Colonic mucosa (tissue), 4 donors: ENCODE measurements at regions not wholly inside any gene's neighbourhood (a gene's known extent, or its start where the extent isn't known, plus 50 kb on each side); places are given as distances from the start of the nearest gene placed in this dataset.

Experiments
- DNase-seq: peaks from one replicate; pipeline ENCODE4 v3.0.0-alpha.2; 2020
- H3K27ac ChIP-seq: fragments of 200-600 bp; one replicate; pipeline ENCODE4 v1.8.0; 2021
- H3K27me3 ChIP-seq: fragments of 200-600 bp; one replicate; pipeline ENCODE4 v1.8.0; 2021
- H3K36me3 ChIP-seq: fragments of 200-600 bp; one replicate; pipeline ENCODE4 v1.8.0; 2021
- H3K4me1 ChIP-seq: fragments of 200-600 bp; one replicate; pipeline ENCODE4 v1.8.0; 2021; ENCODE audit warnings: mild to moderate bottlenecking
- H3K4me3 ChIP-seq: fragments of 200-600 bp; one replicate; pipeline ENCODE4 v1.8.0; 2021
- H3K9ac ChIP-seq, 2 donors: one replicate each; pipeline ENCODE4 v1.7.0; 2013; ENCODE audit warnings: control low read depth in 2 of 2, low read depth in 2 of 2, low read length in 2 of 2
- H3K9me3 ChIP-seq: fragments of 200-600 bp; one replicate; pipeline ENCODE4 v1.8.0; 2021
- CTCF ChIP-seq: fragments of 200-600 bp; IDR thresholded peaks from one replicate; pipeline ENCODE4 v1.8.0; 2022; ENCODE audit warnings: antibody characterized with exemption, mild to moderate bottlenecking
- intact Hi-C: fragments of 100-400 bp; cut with DNase I; formaldehyde crosslinking; loops from one replicate; pipeline ENCODE4 v1.14.1; 2022
- donor health status: healthy.
- donor health status: DM: no; HTN: no; CAD: no.
- donor health status: DM: no; HTN: no; CAD: no.

- intact Hi-C loops, result no loop called here
- no peaks in the 10 kb centered on the region for H3K36me3 ChIP-seq
- H3K9ac ChIP-seq, result no peak overlapping the region
- no peak overlapping the region for H3K27ac ChIP-seq
- H3K27me3 ChIP-seq, result no peaks in the 10 kb centered on the region
- no peaks in the 10 kb centered on the region for H3K4me1 ChIP-seq
- no peak for DNase-seq
- TF ChIP-seq CTCF, result no peak
- H3K4me3 ChIP-seq, result no peak overlapping the region
- no peaks in the 10 kb centered on the region for H3K9me3 ChIP-seq
These were observed 367.9 kb downstream of the METTL15 start for GRCh38 chr11:28476049-28476448.

- no peaks in the 10 kb centered on the region for H3K9me3 ChIP-seq
- H3K36me3 ChIP-seq, result no peaks in the 10 kb centered on the region
- H3K9ac ChIP-seq, result no peak overlapping the region
- no peak for TF ChIP-seq CTCF
- H3K27ac ChIP-seq, result no peak overlapping the region
- intact Hi-C loops, result no loop called here
- DNase-seq, result no peak
- H3K4me1 ChIP-seq, result no peaks in the 10 kb centered on the region
- H3K27me3 ChIP-seq, result no peaks in the 10 kb centered on the region
- no peak overlapping the region for H3K4me3 ChIP-seq
These were observed 364.7 kb downstream of the METTL15 start for GRCh38 chr11:28472904-28473303.

- no peaks in the 10 kb centered on the region for H3K9me3 ChIP-seq
- H3K27me3 ChIP-seq, result no peaks in the 10 kb centered on the region
- no peaks in the 10 kb centered on the region for H3K4me1 ChIP-seq
- H3K9ac ChIP-seq, result no peak overlapping the region
- H3K27ac ChIP-seq, result no peak overlapping the region
- H3K4me3 ChIP-seq, result no peak overlapping the region
- H3K36me3 ChIP-seq, result no peaks in the 10 kb centered on the region
- intact Hi-C loops, result no loop called here
- no peak for DNase-seq
- no peak for TF ChIP-seq CTCF
These were observed 363.3 kb downstream of the METTL15 start for GRCh38 chr11:28471537-28471936.

GRCh38 chr11:28470180-28470579, 362.0 kb downstream of the METTL15 start:
- intact Hi-C loops, result no loop called here
- no peaks in the 10 kb centered on the region for H3K4me1 ChIP-seq
- no peak for TF ChIP-seq CTCF

GRCh38 chr11:28466506-28466905, 358.3 kb downstream of the METTL15 start:
- Histone ChIP-seq H3K9me3 (no peaks in the 10 kb centered on the region), H3K4me3 (no peak overlapping the region), H3K36me3 (no peaks in the 10 kb centered on the region), H3K27ac (no peak overlapping the region), H3K4me1 (no peaks in the 10 kb centered on the region), H3K9ac (no peak overlapping the region), H3K27me3 (no peaks in the 10 kb centered on the region)
- no peak for DNase-seq
- no peak for TF ChIP-seq CTCF
- intact Hi-C loops, result no loop called here

More at GRCh38 chr11:28470180-28470579, 362.0 kb downstream of the METTL15 start:
- DNase-seq, result no peak
- H3K27me3 ChIP-seq, result no peaks in the 10 kb centered on the region
- H3K36me3 ChIP-seq, result no peaks in the 10 kb centered on the region
- no peak overlapping the region for H3K27ac ChIP-seq
- H3K9ac ChIP-seq, result no peak overlapping the region
- H3K4me3 ChIP-seq, result no peak overlapping the region
- no peaks in the 10 kb centered on the region for H3K9me3 ChIP-seq
